ENCODE measurements at regions not wholly inside any gene's neighbourhood (a gene's known extent, or its start where the extent isn't known, plus 50 kb on each side); places are given as distances from the start of the nearest gene placed in this dataset.

DNA sequence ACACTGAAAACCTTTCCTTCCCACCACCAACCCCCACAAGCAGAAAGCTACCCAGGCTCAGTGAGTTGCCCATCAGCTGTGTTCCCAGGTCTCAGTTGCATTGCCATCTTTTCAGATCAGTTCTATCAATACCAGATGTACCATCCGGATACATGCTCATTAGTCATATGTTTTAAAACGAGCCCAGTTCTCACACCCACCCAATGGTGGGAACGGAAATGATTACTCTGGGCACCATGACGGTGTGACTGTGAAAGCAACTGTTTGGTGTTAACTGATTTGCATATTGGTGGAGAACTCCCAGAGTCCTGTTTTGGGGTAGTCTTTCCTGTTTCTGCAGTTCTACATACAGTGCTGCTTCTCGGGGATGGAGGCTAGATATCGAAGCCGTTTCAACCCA lies 212.3 kb downstream of the TRIM36 start:
- DNase-seq (ENCODE audit: low spot score in 2 of 2) = no peak
- H3K27me3 ChIP-seq = no peaks in the 10 kb centered on the region
- no peaks in the 10 kb centered on the region for H3K4me1 ChIP-seq
- no peaks in the 10 kb centered on the region for H3K36me3 ChIP-seq
- no peak overlapping the region for H3K4me3 ChIP-seq
- intact Hi-C loops (cut with DNase I; ENCODE audit: low total_unique reads) = loop anchor here (10.0 kb wide), 1 partner anchor 53 kb away; no protein-coding TSS in a partner anchor
- H3K9me3 ChIP-seq = no peaks in the 10 kb centered on the region
- H3K27ac ChIP-seq = no peak overlapping the region
- TF ChIP-seq, protein P1, sequence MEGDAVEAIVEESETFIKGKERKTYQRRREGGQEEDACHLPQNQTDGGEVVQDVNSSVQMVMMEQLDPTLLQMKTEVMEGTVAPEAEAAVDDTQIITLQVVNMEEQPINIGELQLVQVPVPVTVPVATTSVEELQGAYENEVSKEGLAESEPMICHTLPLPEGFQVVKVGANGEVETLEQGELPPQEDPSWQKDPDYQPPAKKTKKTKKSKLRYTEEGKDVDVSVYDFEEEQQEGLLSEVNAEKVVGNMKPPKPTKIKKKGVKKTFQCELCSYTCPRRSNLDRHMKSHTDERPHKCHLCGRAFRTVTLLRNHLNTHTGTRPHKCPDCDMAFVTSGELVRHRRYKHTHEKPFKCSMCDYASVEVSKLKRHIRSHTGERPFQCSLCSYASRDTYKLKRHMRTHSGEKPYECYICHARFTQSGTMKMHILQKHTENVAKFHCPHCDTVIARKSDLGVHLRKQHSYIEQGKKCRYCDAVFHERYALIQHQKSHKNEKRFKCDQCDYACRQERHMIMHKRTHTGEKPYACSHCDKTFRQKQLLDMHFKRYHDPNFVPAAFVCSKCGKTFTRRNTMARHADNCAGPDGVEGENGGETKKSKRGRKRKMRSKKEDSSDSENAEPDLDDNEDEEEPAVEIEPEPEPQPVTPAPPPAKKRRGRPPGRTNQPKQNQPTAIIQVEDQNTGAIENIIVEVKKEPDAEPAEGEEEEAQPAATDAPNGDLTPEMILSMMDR (IDR thresholded peaks at IDR 0.05) = no peak
- TF ChIP-seq POLR2A (IDR thresholded peaks at IDR 0.05) = no peak

- H3K4me3 ChIP-seq = no peak overlapping the region
- H3K36me3 ChIP-seq = no peaks in the 10 kb centered on the region
- H3K4me1 ChIP-seq = no peaks in the 10 kb centered on the region
- TF ChIP-seq, protein P1 (IDR thresholded peaks at IDR 0.05) = no peak
- TF ChIP-seq POLR2AphosphoS5 (IDR thresholded peaks at IDR 0.05) (no peak), POLR2A (IDR thresholded peaks at IDR 0.05) (no peak)
- no peak for DNase-seq (ENCODE audit: low spot score in 2 of 2)
- no peaks in the 10 kb centered on the region for H3K27me3 ChIP-seq
- no peaks in the 10 kb centered on the region for H3K9me3 ChIP-seq
- intact Hi-C loops (cut with DNase I; ENCODE audit: low total_unique reads) = loop anchor here (10.0 kb wide), 1 partner anchor 49 kb away; no protein-coding TSS in a partner anchor
- no peak overlapping the region for H3K27ac ChIP-seq
These were observed 216.1 kb downstream of the TRIM36 start for GRCh38 chr5:114953565-114953964.

- Histone ChIP-seq H3K4me3 (no peak overlapping the region), H3K9me3 (no peaks in the 10 kb centered on the region), H3K4me1 (no peaks in the 10 kb centered on the region), H3K27me3 (no peaks in the 10 kb centered on the region), H3K27ac (no peak overlapping the region), H3K36me3 (no peaks in the 10 kb centered on the region)
- intact Hi-C loops (cut with DNase I; ENCODE audit: low total_unique reads) = loop anchor here (10.0 kb wide), 1 partner anchor 48 kb away; no protein-coding TSS in a partner anchor
- TF ChIP-seq POLR2AphosphoS5 (IDR thresholded peaks at IDR 0.05) = no peak
- TF ChIP-seq POLR2A (IDR thresholded peaks at IDR 0.05) = no peak
- TF ChIP-seq, protein P1 (IDR thresholded peaks at IDR 0.05) = no peak
- DNase-seq (ENCODE audit: low spot score in 2 of 2) = no peak
These were observed 216.8 kb downstream of the TRIM36 start for GRCh38 chr5:114952876-114953275.

DNA sequence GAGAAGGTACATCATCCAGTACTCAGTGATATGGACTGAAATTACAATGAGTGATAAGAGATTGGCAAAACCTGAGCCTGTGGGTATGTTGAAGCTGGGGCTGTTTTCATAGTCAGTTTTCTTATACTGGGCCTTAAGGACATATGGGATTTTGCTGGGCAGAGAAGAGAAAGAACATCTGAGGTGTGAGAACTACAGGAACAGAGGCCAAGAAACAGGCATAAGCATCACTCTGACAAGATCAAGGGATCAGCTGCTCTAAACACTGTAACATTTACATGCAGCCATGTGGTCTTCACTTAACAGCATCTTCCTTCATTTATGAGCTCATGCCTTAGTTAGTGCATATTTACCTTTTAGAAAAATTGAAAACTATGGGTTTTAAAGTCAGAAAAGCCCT lies 220.0 kb downstream of the TRIM36 start:
- Histone ChIP-seq H3K9me3 (no peaks in the 10 kb centered on the region), H3K4me3 (no peak overlapping the region), H3K27ac (no peak overlapping the region), H3K36me3 (no peaks in the 10 kb centered on the region), H3K27me3 (no peaks in the 10 kb centered on the region), H3K4me1 (no peaks in the 10 kb centered on the region)
- intact Hi-C loops (cut with DNase I; ENCODE audit: low total_unique reads) = loop anchor here (1.0 to 10.0 kb wide), 2 partner anchors 16 to 45 kb away; no protein-coding TSS in a partner anchor
- TF ChIP-seq, protein P1 (IDR thresholded peaks at IDR 0.05) = no peak
- TF ChIP-seq POLR2AphosphoS5 (IDR thresholded peaks at IDR 0.05) (no peak), POLR2A (IDR thresholded peaks at IDR 0.05) (no peak)
- no peak for DNase-seq (ENCODE audit: low spot score in 2 of 2)

- no peaks in the 10 kb centered on the region for H3K4me1 ChIP-seq
- H3K27ac ChIP-seq = no peak overlapping the region
- no peak for TF ChIP-seq POLR2A (IDR thresholded peaks at IDR 0.05)
- no peak overlapping the region for H3K4me3 ChIP-seq
- no peaks in the 10 kb centered on the region for H3K36me3 ChIP-seq
- no peak for DNase-seq (ENCODE audit: low spot score in 2 of 2)
- no peaks in the 10 kb centered on the region for H3K9me3 ChIP-seq
- intact Hi-C loops (cut with DNase I; ENCODE audit: low total_unique reads) = loop anchor here (1.0 kb wide), 1 partner anchor 16 kb away; no protein-coding TSS in a partner anchor
- no peaks in the 10 kb centered on the region for H3K27me3 ChIP-seq
These were observed 220.6 kb downstream of the TRIM36 start for GRCh38 chr5:114948986-114949621.

Measured in breast epithelium (tissue), 4 donors.